GM19397 (cell line): ENCODE measurements at regions not wholly inside any gene's neighbourhood (a gene's known extent, or its start where the extent isn't known, plus 50 kb on each side); places are given as distances from the start of the nearest gene placed in this dataset.

ENCODE experiments used
- ATAC-seq: cut with Tn5 transposase; IDR thresholded peaks from one replicate; pipeline ENCODE4 v1.9.1; 2021; ENCODE audit warnings: mild to moderate bottlenecking, moderate library complexity; ENCODE audit not compliant: unreplicated experiment

DNA sequence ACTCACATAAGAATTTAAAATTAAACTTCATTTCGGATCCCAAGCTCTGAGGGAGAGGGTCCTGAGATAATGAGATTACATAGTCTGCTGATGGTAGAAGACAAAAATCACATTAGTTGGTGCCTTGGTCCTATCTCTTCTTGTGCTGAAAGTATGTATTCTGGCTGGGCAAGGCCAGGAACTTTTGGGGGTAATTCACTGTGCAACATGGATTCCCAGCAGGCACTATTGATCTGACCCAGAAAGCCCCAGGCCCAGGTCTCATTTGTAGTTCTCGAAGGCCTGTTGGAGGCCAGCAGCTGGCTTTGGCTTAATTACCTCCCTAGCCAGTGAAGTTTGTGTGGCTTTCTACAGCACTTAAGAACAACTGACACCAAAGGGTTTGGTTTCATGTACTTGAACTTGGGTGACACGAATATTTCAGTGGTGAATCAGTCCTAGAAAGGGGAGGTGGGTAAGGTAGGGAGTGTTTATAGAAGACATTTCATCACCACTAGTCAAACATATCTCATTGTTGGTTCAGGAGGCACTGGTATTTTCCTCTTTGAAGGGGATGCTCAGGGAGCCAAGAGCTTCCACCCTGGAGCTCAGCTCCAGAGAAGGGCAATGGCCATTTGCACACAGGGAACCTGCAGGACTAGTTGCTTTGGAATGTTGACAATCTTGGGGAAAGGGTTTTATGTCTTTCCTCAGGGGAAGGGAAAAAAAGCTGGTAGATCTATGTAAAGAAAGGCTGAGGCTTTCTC lies 217.8 kb downstream of the OSR1 start:
- no peak for ATAC-seq

DNA sequence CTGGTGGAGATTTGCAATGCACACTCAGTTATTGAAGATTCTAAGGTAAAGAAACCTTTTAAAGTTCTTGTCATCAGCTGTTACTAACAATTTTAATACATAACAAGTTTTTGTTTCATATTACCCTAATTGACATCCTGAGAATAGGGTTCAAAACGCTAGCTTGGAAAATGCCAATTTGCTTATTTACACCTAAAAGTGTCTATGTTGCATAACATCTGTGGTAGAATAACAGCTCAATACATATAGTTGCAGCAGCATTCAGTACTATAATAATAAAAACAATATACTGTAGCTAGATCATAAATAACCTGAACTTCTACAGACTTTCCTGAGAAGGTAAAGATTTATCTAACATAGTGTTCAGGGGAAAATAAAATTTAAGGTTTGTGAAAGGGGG lies 219.0 kb downstream of the OSR1 start:
- ATAC-seq, result no peak

DNA sequence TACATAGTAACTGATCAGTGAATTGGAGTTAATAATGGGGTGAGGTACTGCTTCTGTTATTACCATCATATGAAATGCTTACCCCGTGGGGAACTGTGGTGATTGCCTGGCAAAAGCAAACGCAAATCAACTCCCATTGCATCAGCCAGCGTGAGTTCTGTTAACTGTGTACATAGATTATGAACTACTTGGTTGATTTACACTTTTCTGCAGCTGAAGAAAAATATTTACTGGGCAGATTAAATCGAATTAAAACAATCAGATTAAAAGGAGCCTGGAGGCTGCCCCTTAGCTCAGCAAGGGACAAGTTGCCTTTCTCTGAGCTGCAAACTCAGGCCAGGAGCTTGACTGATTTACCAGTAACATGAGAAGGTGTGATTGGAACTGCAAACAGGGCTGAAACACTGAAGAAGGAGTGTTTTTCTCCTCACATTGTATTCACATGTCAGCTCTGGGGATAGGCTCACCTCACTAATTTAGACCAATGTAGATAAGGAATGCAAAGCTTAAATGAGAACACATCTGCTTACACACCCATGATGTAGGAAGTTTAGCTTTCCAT lies 220.1 kb downstream of the OSR1 start:
- no peak for ATAC-seq

DNA sequence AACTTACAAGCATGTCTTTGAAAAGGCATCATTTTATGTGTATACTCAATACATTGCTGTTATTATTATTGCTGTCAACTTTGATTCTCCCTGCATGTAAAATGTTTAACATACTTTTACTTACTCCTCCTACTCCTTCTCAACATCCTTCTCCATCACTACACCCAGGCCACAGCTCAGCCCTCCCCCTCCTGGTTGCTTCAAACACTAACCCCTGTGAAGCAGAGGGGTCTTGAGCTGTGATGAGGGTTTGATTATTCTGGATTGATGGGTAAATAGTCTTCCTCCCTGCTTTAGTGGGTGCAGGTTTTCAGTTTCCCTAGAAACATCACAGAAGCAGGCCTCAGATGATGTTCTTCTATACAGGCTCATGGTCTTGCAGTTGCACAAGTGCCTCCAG lies 221.0 kb downstream of the OSR1 start:
- ATAC-seq, result no peak

DNA sequence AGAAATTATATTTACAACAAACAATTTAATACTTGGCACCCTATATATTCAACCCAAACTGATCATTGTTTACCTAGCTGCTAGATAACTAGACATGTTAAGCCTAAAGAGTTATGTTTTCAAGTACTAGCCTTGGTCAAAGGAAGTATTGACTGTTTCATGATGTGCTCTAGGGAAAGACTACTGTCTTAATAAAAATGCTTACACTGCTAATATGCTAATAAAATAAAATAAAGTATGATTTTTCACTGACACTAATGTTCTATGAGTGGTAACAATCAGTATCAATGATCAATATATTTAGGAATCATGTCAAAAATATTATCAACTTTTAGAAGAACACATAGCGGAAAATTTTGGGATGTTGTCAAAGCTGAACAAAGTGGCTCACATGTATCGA lies 225.5 kb downstream of the OSR1 start:
- ATAC-seq, result no peak

DNA sequence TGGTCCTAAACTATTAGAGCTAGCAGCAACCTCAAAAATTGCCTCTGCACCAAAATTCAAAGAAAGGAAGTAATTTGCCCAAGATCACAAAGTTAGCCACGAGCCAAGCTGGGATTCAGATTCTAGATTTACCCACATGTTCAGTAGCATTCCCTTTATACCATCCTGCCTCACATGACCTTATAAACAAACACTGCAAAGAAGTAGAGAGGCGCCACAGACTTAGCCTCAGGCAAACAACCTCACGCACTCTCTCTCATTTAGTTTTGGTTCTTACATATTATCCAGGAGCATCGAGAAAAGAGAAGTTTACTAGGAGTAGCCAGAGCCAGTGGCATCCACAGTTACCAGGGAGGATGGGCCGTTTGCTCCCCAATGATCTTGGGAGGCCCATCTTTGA lies 226.6 kb downstream of the OSR1 start:
- ATAC-seq, result no peak

DNA sequence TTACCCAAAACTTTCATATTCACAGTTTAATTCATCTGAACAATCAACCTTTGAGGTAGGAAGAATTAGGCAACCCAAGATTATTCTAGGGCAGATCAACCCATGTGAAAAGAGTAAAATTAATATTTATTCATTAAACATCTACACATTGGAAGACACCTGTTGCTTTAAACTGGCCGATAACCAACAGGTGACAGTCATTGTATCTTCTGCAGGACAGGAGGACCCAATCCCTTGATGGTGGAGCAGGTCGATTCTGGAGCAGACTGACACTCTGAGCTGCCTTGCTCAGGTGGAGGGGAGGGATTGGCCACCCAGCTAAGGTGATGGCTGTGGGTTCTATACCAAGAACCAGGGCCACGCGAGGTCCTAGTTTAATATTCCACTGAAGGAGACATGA lies 230.3 kb downstream of the OSR1 start:
- no peak for ATAC-seq

DNA sequence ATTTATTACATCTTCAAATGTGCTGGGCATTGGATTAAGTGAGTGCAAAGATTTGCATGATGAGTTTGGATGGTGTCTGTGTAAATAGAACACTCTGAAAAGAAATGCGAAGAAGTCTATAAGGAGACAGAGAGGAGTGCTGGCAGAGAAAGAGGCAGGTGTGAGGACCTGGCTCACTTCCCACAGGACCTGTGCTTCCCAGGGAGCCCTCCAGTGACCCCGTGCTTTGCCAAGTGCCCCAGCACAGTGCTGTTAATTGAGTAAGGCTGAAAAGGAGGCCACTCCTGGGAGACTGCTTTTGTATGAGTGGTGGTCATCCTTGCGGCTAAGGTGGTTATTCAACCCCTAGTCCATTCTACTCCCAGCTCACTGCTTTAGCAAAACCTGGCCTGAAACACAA lies 230.8 kb downstream of the OSR1 start:
- ATAC-seq, result no peak

DNA sequence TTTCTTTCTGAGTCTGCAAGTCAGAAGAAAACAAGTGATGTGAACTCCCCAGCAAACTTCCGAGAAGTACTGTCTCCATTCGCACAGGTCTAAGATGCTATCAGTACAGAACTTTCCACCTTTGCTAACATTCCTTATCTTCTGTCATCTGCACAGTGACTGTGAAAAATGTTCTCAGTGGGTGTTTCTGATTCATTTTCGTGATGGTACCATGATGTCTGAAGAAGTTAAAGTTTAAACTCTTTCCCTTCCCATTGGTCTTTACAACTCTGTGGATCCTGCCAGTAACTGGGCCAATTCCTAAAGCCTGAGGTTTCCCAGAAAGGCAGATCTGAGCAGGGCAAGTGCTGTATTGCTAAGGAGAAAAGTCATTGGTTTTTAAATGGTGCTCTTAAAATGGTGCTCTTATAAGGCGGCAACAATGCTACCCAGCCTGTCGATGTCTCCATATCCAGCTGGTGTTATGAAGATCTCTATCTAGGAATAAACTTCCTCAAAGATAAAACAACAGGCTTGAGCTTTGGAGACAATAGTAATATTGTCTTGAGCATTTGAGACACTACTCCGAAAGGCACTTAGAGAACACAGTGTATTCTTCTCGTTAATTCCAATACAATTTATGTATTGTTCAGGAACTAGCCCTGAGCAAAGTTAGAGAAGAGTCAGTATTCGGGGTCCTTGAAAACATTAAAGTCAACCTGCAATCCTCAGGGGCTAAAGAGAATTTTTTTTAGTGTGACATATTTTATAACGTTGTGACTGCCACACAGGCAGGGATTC lies 232.3 kb downstream of the OSR1 start:
- no peak for ATAC-seq

DNA sequence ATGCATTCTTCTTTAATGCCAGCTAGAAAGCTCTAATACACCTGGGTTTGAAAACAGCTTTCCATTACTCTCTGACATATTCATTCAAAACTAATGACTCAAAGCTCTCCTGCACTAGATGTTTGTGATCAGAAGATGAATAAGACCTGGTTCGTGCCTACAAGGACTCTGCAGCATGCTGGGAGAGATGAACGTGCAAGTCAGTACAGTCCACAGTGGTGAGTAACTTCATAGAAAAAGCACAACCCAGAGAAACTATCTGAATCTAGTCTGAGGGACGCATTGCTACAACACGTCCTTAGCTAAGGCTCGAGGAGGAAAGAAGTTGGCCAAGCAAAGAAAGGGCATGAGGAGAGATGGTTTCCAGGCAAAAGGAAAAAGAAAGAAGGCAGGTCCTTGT lies 234.3 kb downstream of the OSR1 start:
- ATAC-seq, result no peak

DNA sequence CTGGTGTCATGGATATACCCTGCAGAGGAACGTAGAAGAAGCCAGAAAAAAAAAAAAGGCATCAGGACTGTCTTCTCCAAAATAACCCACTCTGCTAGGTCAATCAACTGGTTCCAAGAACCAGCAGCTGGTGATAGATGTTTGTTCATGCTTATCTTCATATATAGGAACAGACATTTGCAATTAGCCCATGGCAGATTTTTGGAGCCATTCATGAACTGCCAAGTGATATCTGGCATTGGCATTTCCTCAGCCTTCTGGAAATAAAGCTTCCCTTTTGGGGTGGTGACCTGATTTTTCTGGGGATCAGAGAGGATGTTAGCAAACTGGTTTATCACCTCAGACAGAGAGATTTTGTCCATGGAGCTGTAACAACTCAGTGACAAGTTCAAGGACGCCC lies 234.9 kb downstream of the OSR1 start:
- ATAC-seq, result no peak

DNA sequence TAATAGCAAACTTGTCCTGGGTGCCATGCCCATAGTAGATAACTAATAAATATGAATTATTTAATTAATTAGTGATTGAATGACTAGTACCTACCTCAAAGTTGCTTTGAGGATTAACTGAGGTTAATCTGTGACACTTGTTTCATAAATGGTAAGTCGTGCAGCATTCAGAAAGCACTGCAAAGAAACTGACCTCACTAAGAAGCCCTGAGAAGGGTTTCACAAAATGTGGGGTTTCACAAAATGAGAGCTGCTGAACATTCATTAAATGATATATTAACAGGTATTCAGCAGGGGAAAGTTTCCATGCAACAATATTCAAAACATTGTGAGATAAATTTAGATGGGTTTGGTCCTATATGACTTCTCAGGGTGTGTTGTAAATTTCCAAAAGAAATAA lies 236.2 kb downstream of the OSR1 start:
- no peak for ATAC-seq

DNA sequence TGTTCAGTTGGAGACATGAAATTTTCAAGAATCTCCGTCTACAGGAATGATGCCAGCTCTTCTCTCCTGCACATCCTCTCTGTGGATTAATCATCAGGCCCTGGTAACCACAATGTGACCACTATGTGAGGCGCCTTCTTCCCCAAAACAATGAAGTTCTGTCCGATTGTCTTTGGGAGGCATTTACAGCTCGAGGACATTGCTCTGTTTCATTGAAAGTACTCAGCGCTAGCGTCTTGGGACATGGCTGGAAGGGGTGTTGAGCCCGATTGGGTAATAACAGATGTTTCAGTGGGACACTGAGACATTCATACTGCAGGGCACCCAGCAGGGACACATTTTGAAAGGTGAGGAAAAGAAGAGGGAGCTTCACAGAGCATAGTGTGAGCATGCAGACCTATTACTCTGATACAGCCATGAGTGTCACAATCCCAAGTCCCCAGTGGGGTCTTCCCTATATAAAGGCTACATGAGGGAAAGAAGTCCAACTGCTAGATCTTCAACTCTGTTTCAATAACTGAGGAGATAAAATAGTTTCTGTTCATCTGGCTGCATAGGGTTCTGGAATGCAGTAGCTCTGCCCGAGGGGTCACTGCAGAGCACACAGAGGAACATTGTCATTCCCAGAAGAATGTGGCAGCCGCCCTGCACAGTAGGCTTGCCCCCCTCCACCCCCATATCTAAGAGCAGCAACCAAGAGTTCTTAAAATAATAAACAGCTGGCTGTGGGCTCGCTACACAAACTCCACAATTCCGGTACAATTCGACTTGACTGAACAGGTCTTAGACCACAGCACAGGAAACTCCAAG lies 237.3 kb downstream of the OSR1 start:
- ATAC-seq, result no peak

DNA sequence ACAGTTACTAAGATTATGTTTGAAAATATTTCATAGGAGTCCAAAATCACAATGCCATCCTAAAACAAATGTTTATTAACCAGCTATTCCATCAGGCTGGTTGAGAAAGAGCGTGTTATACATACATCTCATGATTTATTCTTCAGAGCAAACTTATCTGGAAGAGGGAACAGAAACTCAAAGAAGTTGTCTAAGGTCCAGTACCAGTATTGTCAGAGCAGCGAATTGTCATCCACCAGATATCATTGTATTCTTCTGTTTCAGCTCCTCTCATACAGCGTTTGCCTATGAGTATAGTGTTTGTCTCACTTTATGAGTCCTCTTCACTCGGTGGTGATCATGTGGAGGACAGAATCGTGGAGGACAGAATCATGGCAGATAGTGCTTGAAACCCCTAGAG lies 238.2 kb downstream of the OSR1 start:
- no peak for ATAC-seq

DNA sequence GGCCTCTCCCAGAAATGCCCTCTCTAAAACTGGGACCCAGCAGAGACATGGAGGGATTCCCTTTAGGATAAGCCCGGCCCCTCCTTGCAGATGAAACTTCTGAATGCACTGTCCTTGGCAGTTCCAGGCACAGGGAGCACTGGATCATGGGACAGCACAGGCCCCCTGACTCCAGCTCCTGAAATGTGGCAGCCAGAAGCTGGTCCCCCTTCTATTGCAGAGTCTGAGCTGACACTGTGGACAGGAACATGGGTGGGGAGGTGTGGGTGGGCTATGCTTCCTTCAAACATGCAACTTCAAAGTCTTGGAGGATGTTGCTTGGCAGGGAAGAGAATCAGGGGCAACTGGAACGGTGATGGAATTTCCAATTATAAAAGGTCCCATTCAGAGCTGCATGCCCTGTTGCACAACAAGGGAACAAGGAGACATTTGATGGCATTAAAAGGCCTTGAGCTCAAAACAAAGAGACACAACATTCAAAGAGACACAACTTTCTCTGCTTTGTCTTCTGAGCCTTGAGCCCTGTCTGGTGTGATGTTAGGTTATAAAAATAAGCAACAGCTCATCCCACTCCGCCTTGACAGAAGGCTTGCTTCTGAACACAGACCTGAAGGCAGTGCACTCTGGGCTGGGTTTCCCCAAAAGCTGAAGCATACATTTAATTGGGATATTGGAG lies 239.0 kb downstream of the OSR1 start:
- ATAC-seq, result no peak

DNA sequence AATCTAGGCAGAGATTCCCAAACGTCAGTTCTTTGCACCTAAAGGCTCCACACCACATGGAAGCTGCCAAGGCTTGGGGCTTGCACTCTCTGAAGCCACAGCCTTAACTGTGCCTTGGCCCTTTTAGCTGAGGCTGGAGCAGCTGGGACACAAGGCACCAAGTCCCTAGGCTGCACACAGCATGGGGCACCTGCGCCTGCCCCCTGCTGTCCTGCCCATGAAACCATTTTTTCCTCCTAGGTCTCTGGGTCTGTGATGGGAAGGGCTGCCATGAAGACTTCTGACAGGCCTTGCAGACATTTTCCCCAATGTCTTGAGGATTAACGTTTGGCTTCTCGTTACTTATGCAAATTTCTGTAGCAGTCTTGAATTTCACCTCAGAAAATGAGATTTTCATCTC lies 241.5 kb downstream of the OSR1 start:
- no peak for ATAC-seq

DNA sequence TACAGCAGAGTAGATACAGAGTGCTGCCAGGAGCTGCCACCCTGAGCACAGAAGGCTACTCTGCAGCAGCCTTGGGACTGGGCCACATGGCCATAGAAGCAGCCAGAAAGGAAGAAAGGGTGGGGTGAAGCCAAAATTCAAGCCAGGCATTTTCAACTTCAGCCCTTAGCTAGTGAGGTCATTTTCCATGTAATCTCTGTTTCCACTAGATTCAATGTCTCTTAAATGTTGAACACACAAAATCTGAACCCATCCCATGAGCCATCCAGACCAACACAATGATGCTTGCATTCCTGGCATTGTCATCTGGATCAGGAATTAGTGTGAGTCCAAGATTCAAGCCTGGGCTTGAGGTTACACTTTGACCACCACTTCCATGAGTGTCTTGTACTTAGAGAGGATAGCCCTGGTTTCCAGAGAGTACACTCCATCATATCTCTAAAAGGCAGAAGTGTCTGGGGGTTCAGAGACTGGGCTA lies 243.6 kb downstream of the OSR1 start:
- ATAC-seq, result no peak

DNA sequence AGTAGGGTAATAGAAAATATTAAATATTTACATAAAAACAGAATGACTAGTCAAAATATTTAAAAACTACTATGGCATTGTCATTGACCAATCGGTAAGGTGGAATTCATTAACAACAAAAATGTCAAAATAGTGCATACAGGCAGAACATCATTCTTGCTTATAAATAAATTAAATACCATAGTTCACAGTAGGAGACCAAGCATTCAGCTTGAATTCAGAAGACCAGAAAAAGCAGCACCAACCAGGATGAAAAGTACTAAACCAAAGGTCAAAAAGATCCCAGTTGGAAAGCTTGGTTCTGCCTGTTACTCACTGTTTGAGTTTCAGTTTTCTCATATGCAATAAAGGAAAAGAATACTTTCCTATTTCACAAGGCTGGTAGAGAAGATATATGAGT lies 244.3 kb downstream of the OSR1 start:
- no peak for ATAC-seq

DNA sequence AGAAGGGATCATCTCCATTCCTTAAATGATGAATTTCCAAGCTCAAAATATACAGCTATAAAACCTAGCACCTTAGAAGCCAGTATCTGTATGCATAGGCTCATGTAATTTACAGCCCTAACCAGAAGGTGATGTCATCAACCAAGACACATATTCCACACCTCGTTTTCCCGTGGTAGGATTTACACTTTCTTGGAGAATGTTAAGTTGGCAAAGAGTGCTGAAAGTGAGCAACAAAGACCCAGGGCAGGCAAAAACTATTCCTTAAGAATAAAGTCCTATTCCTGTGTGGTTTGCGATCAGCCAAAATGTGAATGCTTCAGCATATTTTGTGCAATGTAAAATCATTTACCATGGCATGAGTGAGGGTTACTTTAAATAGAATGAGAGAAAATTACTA lies 247.1 kb downstream of the OSR1 start:
- ATAC-seq, result no peak

DNA sequence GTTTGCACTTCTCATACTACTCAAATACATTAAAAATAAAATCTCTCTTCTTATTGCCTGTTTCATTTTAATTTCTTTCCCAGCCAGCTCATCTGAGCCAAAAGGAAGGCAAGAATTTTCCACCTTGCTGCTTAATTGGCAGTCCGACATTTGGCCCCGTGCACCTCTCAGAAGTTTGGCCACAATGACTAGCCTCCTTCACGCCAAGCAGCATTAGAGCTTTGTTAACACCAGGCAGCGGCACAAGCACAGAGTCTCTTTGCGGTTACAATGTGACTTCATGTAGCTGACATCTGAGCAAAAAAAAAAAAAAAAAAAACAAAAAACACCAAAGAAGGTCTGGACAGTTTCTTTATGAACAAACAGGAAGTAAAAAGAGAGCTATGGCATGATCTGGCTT lies 248.9 kb downstream of the OSR1 start:
- ATAC-seq, result no peak

DNA sequence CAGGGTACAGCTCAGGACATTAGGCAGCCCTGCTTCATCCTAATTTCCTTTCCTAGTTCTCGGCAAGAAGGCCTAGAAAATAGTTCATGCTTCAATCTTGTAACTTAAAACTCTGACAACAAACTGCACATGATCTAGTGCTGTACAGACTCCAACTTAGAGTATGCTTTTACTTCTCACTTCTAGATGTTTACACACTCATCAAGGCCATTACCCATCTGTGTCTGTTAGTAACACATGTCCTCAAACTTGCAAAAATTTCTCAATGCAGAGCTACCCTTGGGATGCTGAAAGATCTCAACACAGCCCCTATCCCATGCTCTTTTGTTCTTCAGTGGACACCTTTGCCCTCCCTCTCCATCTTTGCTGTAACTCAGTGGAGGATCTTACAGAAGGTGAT lies 252.0 kb downstream of the OSR1 start:
- ATAC-seq, result no peak
